Keratinocyte (primary cell): ENCODE measurements at regions not wholly inside any gene's neighbourhood (a gene's known extent, or its start where the extent isn't known, plus 50 kb on each side); places are given as distances from the start of the nearest gene placed in this dataset.

ENCODE experiments used
- DNase-seq: peaks from one replicate; pipeline ENCODE4 v3.0.0-alpha.2; 2011; ENCODE audit warnings: low read depth, missing footprints, low spot score
- FAIRE-seq: peaks from 2 replicates; lab custom pipeline; 2011; peaks lifted over from hg19 to GRCh38; lab: Jason Lieb, UNC
- H2AFZ ChIP-seq: 2 replicates; pipeline ENCODE4 v1.6.0; 2012; ENCODE audit warnings: low read length, control low read depth, inconsistent platforms; ENCODE audit not compliant: control insufficient read depth
- H3K27ac ChIP-seq: 2 replicates; pipeline ENCODE4 v1.5.1; 2011; ENCODE audit warnings: low read length; ENCODE audit not compliant: control insufficient read depth, insufficient read depth
- H3K27me3 ChIP-seq: 3 replicates; pipeline ENCODE4 v1.6.0; 2011; ENCODE audit warnings: low read length; ENCODE audit not compliant: control insufficient read depth, insufficient read depth; ENCODE audit errors: extremely low read depth
- H3K36me3 ChIP-seq, 2 experiments: 2 replicates in 1 of 2; 3 replicates in 1 of 2; pipeline ENCODE4 v1.5.1; 2011; ENCODE audit warnings: low read length in 2 of 2, mild to moderate bottlenecking in 1 of 2; ENCODE audit not compliant: control insufficient read depth in 2 of 2, insufficient read depth in 2 of 2; ENCODE audit errors: extremely low read depth in 1 of 2
- H3K4me1 ChIP-seq: 3 replicates; pipeline ENCODE4 v1.5.1; 2011; ENCODE audit warnings: low read length; ENCODE audit not compliant: control insufficient read depth, insufficient read depth; ENCODE audit errors: extremely low read depth
- H3K4me2 ChIP-seq: 3 replicates; pipeline ENCODE4 v1.6.0; 2011; ENCODE audit warnings: low read depth, low read length; ENCODE audit not compliant: control insufficient read depth, insufficient read depth; ENCODE audit errors: extremely low read depth
- H3K4me3 ChIP-seq, 3 experiments: fragments of 200-600 bp in 1 of 3; sonication (generic) in 1 of 3; 2 replicates in 2 of 3; 3 replicates in 1 of 3; pipeline ENCODE4 v1.5.1; 2011 to 2016; ENCODE audit warnings: low read length in 3 of 3, mild to moderate bottlenecking in 3 of 3, control low read depth in 2 of 3, inconsistent platforms in 1 of 3, low read depth in 1 of 3, mixed read lengths in 1 of 3, mixed run types in 1 of 3, moderate library complexity in 1 of 3; ENCODE audit not compliant: control insufficient read depth in 2 of 3, insufficient read depth in 2 of 3; ENCODE audit errors: extremely low read depth in 1 of 3
- H3K79me2 ChIP-seq: 2 replicates; pipeline ENCODE4 v1.6.0; 2012; ENCODE audit warnings: low read length; ENCODE audit not compliant: control insufficient read depth, insufficient read depth
- H3K9ac ChIP-seq: 3 replicates; pipeline ENCODE4 v1.6.0; 2011; ENCODE audit warnings: low read length; ENCODE audit not compliant: control insufficient read depth, insufficient read depth; ENCODE audit errors: extremely low read depth
- H3K9me1 ChIP-seq: 3 replicates; pipeline ENCODE4 v1.6.0; 2011; ENCODE audit warnings: low read length; ENCODE audit not compliant: control insufficient read depth, insufficient read depth; ENCODE audit errors: extremely low read depth
- H3K9me3 ChIP-seq: 2 replicates; pipeline ENCODE4 v1.5.1; 2012; ENCODE audit warnings: low read depth, low read length; ENCODE audit not compliant: control insufficient read depth
- H4K20me1 ChIP-seq: 3 replicates; pipeline ENCODE4 v1.6.0; 2011; ENCODE audit warnings: low read length; ENCODE audit not compliant: control insufficient read depth, insufficient read depth; ENCODE audit errors: extremely low read depth
- CTCF ChIP-seq, 3 experiments: IDR thresholded peaks in 1 of 3; conservative IDR thresholded peaks in 1 of 3; optimal IDR thresholded peaks in 1 of 3; 2 replicates in 2 of 3; 3 replicates in 1 of 3; pipeline versions ENCODE3 to v1.5.1; 2011; ENCODE audit warnings: low read length in 3 of 3, mild to moderate bottlenecking in 3 of 3, moderate library complexity in 2 of 3, control low read depth in 1 of 3, inconsistent platforms in 1 of 3; ENCODE audit not compliant: insufficient read depth in 2 of 3; ENCODE audit errors: extremely low read depth in 1 of 3
- EZH2 ChIP-seq: IDR thresholded peaks from one replicate; pipeline ENCODE4 v1.6.1; 2012; ENCODE audit warnings: inconsistent platforms, mild to moderate bottlenecking, low read length, moderate library complexity
- dilution Hi-C: fragments of 300-500 bp; cut with MboI; formaldehyde crosslinking; loops from one replicate; pipeline ENCODE4 v1.7.0; 2020; ENCODE audit warnings: low sequenced_read_pairs; ENCODE audit not compliant: extremely low pct_ligation_motif_present

GRCh38 chr4:176967586-176967985, 174.9 kb upstream of the VEGFC start:
- Histone ChIP-seq H3K36me3 (peaks cover 0 to 2% of the 10 kb centered on the region in 2 experiments), H3K4me3 (no peak overlapping the region), H3K4me1 (peaks cover 3% of the 10 kb centered on the region), H4K20me1 (no peaks in the 10 kb centered on the region), H3K9ac (no peak overlapping the region), H2AFZ (no peak overlapping the region), H3K9me3 (no peaks in the 10 kb centered on the region), H3K9me1 (no peaks in the 10 kb centered on the region), H3K4me2 (no peak overlapping the region), H3K79me2 (peaks cover 2% of the 10 kb centered on the region), H3K27ac (no peak overlapping the region), H3K27me3 (no peaks in the 10 kb centered on the region)
- TF ChIP-seq CTCF (optimal IDR thresholded peaks at IDR 0.05 in 1 of 3, IDR thresholded peaks at IDR 0.05 in 1 of 3, conservative IDR thresholded peaks at IDR 0.05 in 1 of 3; ENCODE audit: extremely low read depth in 1 of 3, insufficient read depth in 2 of 3, low read length in 3 of 3) (no peak), EZH2 (no peak)
- DNase-seq (no peak), FAIRE-seq (no peak)
- dilution Hi-C loops = no loop called here

- H3K9me1 ChIP-seq = no peaks in the 10 kb centered on the region
- FAIRE-seq (no peak), DNase-seq (no peak)
- dilution Hi-C loops = no loop called here
- H3K27me3 ChIP-seq = no peaks in the 10 kb centered on the region
- H2AFZ ChIP-seq = no peak overlapping the region
- no peak overlapping the region for H3K27ac ChIP-seq
- no peaks in the 10 kb centered on the region for H3K9me3 ChIP-seq
- peaks cover 0 to 2% of the 10 kb centered on the region in 2 experiments for H3K36me3 ChIP-seq
- no peaks in the 10 kb centered on the region for H4K20me1 ChIP-seq
- H3K79me2 ChIP-seq = peaks cover 2% of the 10 kb centered on the region
- peaks cover 3% of the 10 kb centered on the region for H3K4me1 ChIP-seq
- H3K4me3 ChIP-seq = no peak overlapping the region
- no peak overlapping the region for H3K4me2 ChIP-seq
- no peak for TF ChIP-seq CTCF (optimal IDR thresholded peaks at IDR 0.05 in 1 of 3, IDR thresholded peaks at IDR 0.05 in 1 of 3, conservative IDR thresholded peaks at IDR 0.05 in 1 of 3; ENCODE audit: extremely low read depth in 1 of 3, insufficient read depth in 2 of 3, low read length in 3 of 3)
- no peak for TF ChIP-seq EZH2
- no peak overlapping the region for H3K9ac ChIP-seq
Observed at GRCh38 chr4:176968094-176968493, 175.4 kb upstream of the VEGFC start.
